ENCODE measurements at regions not wholly inside any gene's neighbourhood (a gene's known extent, or its start where the extent isn't known, plus 50 kb on each side); places are given as distances from the start of the nearest gene placed in this dataset.

DNA sequence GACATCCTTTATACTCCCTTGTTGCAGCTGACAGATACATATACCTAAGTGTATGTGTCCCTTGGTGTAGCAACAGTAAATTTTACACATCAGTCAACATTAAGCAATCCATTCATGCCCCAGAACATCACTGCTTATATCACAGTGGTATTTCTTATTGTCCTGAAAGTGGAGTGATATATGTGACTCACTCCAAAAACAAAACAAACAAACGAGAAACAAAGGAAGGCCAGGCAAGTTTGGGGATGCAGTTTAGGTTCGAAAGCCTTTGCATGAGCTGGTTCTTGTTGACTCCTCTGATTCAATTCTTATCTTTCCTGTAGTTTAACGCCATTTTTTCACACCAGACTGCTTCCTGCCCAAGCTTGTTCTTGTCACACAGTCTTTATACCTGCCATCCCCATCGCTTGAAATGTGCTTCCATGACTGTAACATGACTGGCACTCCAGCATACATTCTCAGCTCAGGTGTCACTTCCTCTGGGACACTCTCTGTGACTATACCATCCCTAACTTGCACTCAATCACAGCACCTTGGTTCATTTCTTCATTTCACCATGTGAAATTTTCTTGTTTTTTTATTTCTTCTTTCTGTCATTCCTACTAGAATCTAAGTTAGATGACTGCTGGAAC, 125.0 kb upstream of the TSHZ2 start (continued):
- TF ChIP-seq, protein P1, sequence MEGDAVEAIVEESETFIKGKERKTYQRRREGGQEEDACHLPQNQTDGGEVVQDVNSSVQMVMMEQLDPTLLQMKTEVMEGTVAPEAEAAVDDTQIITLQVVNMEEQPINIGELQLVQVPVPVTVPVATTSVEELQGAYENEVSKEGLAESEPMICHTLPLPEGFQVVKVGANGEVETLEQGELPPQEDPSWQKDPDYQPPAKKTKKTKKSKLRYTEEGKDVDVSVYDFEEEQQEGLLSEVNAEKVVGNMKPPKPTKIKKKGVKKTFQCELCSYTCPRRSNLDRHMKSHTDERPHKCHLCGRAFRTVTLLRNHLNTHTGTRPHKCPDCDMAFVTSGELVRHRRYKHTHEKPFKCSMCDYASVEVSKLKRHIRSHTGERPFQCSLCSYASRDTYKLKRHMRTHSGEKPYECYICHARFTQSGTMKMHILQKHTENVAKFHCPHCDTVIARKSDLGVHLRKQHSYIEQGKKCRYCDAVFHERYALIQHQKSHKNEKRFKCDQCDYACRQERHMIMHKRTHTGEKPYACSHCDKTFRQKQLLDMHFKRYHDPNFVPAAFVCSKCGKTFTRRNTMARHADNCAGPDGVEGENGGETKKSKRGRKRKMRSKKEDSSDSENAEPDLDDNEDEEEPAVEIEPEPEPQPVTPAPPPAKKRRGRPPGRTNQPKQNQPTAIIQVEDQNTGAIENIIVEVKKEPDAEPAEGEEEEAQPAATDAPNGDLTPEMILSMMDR (IDR thresholded peaks at IDR 0.05 in 2 of 3, conservative IDR thresholded peaks at IDR 0.05 in 1 of 3; ENCODE audit: borderline replicate concordance in 1 of 3, insufficient read depth in 1 of 3, low read depth in 2 of 3, low read length in 2 of 3): no peak
- TF ChIP-seq SP1 (IDR thresholded peaks at IDR 0.05; ENCODE audit: low read depth) (no peak), EGR1 (IDR thresholded peaks at IDR 0.05; ENCODE audit: low read depth) (no peak), CBX3 (IDR thresholded peaks at IDR 0.05; ENCODE audit: low read depth) (no peak), ZNF274 (IDR thresholded peaks at IDR 0.05; ENCODE audit: low read depth, low read length) (no peak), EZH2 (IDR thresholded peaks at IDR 0.05) (no peak), EZH2phosphoT487 (IDR thresholded peaks at IDR 0.05; ENCODE audit: borderline replicate concordance) (no peak), CEBPB (IDR thresholded peaks at IDR 0.05; ENCODE audit: low read depth) (no peak)

- no peak overlapping the region for H3K4me3 ChIP-seq (replicated peaks in 1 of 2; ENCODE audit: low read depth in 1 of 2, low read length in 2 of 2)
- no peak overlapping the region for H3K27ac ChIP-seq (ENCODE audit: low read depth, low read length)
- H3K4me2 ChIP-seq (ENCODE audit: low read length): no peak overlapping the region
- no peaks in the 10 kb centered on the region for H3K79me2 ChIP-seq (ENCODE audit: insufficient read depth, low read length)
- ATAC-seq: no peak
- H2AFZ ChIP-seq (ENCODE audit: low read depth, low read length, poor library complexity, severe bottlenecking): no peak overlapping the region
- H4K20me1 ChIP-seq (ENCODE audit: insufficient read depth): no peaks in the 10 kb centered on the region
- intact Hi-C loops (cut with micrococcal nuclease): no loop called here
- H3K9me3 ChIP-seq (ENCODE audit: control insufficient read depth in 1 of 2, insufficient read depth in 1 of 2, low read depth in 1 of 2, low read length in 2 of 2): peaks cover 0 to 15% of the 10 kb centered on the region in 2 experiments; a peak in 1 of 4 replicates
- H3K27me3 ChIP-seq (ENCODE audit: insufficient read depth, low read length): no peaks in the 10 kb centered on the region
- DNase-seq (ENCODE audit: low read depth, low spot score): no peak
- no TSS peak for BruUV-seq (replicated peaks)
- ChIA-PET RAD21 (ENCODE audit: low non-redundant PET in 1 of 2, low total read pairs in 2 of 2, uncharacterized antibody in 2 of 2, unreplicated experiment in 2 of 2) (no interaction called here), POLR2A (no interaction called here), CTCF (no interaction called here)
- H3K9me2 ChIP-seq (ENCODE audit: insufficient read depth): no peaks in the 10 kb centered on the region
- H3K36me3 ChIP-seq (ENCODE audit: control insufficient read depth in 1 of 2, insufficient read depth in 2 of 2, low read length in 2 of 2): no peaks in the 10 kb centered on the region
- TF ChIP-seq POLR2AphosphoS5 (IDR thresholded peaks at IDR 0.05; ENCODE audit: low read depth, low read length) (no peak), EZH2 (IDR thresholded peaks at IDR 0.05) (no peak), CEBPB (IDR thresholded peaks at IDR 0.05; ENCODE audit: low read depth) (no peak), ZBTB33 (IDR thresholded peaks at IDR 0.05; ENCODE audit: extremely low read depth, insufficient replicate concordance, low read length) (no peak)
- TF ChIP-seq, protein P1 (IDR thresholded peaks at IDR 0.05 in 2 of 3, conservative IDR thresholded peaks at IDR 0.05 in 1 of 3; ENCODE audit: borderline replicate concordance in 1 of 3, insufficient read depth in 1 of 3, low read depth in 2 of 3, low read length in 2 of 3): no peak
- no peaks in the 10 kb centered on the region for H3K4me1 ChIP-seq (ENCODE audit: control insufficient read depth in 1 of 2, insufficient read depth in 2 of 2, low read length in 2 of 2)
- H3K9ac ChIP-seq (ENCODE audit: low read length): no peak overlapping the region
These were observed 127.1 kb upstream of the TSHZ2 start for GRCh38 chr20:52845044-52845443.

Data from HCT116 (cell line).